Colonic mucosa (tissue), 4 donors: ENCODE measurements at regions not wholly inside any gene's neighbourhood (a gene's known extent, or its start where the extent isn't known, plus 50 kb on each side); places are given as distances from the start of the nearest gene placed in this dataset.
"Not testable (repeated sequence)": the region's sequence is repeated elsewhere in the genome, so short reads cannot be mapped to it uniquely, and the experiment has no call there.

Experiments used
- DNase-seq: peaks from one replicate; pipeline ENCODE4 v3.0.0-alpha.2; 2020
- H3K27ac ChIP-seq: fragments of 200-600 bp; one replicate; pipeline ENCODE4 v1.8.0; 2021
- H3K27me3 ChIP-seq: fragments of 200-600 bp; one replicate; pipeline ENCODE4 v1.8.0; 2021
- H3K36me3 ChIP-seq: fragments of 200-600 bp; one replicate; pipeline ENCODE4 v1.8.0; 2021
- H3K4me1 ChIP-seq: fragments of 200-600 bp; one replicate; pipeline ENCODE4 v1.8.0; 2021; ENCODE audit warnings: mild to moderate bottlenecking
- H3K4me3 ChIP-seq: fragments of 200-600 bp; one replicate; pipeline ENCODE4 v1.8.0; 2021
- H3K9ac ChIP-seq, 2 donors: one replicate each; pipeline ENCODE4 v1.7.0; 2013; ENCODE audit warnings: control low read depth in 2 of 2, low read depth in 2 of 2, low read length in 2 of 2
- H3K9me3 ChIP-seq: fragments of 200-600 bp; one replicate; pipeline ENCODE4 v1.8.0; 2021
- CTCF ChIP-seq: fragments of 200-600 bp; IDR thresholded peaks from one replicate; pipeline ENCODE4 v1.8.0; 2022; ENCODE audit warnings: antibody characterized with exemption, mild to moderate bottlenecking
- intact Hi-C: fragments of 100-400 bp; cut with DNase I; formaldehyde crosslinking; loops from one replicate; pipeline ENCODE4 v1.14.1; 2022
- donor health status: healthy.
- donor health status: DM: no; HTN: no; CAD: no.
- donor health status: DM: no; HTN: no; CAD: no.

DNA sequence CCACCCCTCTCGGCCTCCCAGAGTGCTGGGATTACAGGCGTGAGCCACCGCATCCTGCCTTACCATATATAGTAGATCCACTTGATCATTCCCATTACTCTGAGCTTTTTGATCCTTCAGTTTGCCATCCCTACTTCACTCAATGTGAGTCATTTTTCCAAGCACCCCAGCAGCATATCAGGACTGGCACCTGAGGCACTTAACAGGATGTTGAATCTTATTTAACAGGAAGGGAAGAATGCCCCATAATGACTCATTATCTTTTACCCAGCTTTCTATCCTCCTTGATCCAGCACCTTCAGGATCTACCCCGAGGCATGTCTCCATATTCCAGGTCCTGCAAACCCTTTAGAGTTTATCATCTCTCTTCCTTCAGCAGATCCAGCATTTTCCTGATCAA lies 84.9 kb upstream of the CMKLR1 start:
- intact Hi-C loops = no loop called here
- no peak overlapping the region for H3K4me3 ChIP-seq
- H3K27ac ChIP-seq = no peak overlapping the region
- H3K36me3 ChIP-seq = no peaks in the 10 kb centered on the region
- no peak overlapping the region for H3K9ac ChIP-seq
- DNase-seq = no peak
- H3K9me3 ChIP-seq = no peaks in the 10 kb centered on the region
- no peaks in the 10 kb centered on the region for H3K27me3 ChIP-seq
- no peaks in the 10 kb centered on the region for H3K4me1 ChIP-seq
- no peak for TF ChIP-seq CTCF

- intact Hi-C loops = no loop called here
- no peaks in the 10 kb centered on the region for H3K36me3 ChIP-seq
Observed at GRCh38 chr12:108423486-108423885, 84.4 kb upstream of the CMKLR1 start.

DNA sequence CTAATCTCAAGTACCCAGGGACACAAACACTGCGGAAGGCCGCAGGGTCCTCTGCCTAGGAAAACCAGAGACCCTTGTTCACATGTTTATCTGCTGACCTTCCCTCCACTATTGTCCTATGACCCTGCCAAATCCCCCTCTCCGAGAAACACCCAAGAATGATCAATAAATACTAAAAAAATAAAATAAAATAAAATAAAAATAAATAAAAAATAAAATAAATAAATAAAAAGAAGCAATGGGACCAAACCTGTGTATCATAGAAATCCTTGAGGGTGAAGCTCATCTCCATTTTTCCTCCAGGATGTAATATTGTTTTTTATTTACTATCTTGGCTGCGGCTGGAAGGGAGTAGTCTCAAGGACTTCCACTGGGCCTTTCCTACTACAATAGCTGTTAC lies 82.0 kb upstream of the CMKLR1 start:
- H3K9ac ChIP-seq, H3K36me3 ChIP-seq, DNase-seq, H3K27ac ChIP-seq, H3K9me3 ChIP-seq, H3K4me1 ChIP-seq, H3K4me3 ChIP-seq, H3K27me3 ChIP-seq, intact Hi-C loops: not testable (repeated sequence)

More at GRCh38 chr12:108423486-108423885, 84.4 kb upstream of the CMKLR1 start:
- no peaks in the 10 kb centered on the region for H3K27me3 ChIP-seq
- no peak for DNase-seq
- no peak overlapping the region for H3K9ac ChIP-seq
- TF ChIP-seq CTCF = no peak
- H3K4me1 ChIP-seq = no peaks in the 10 kb centered on the region
- H3K9me3 ChIP-seq = no peaks in the 10 kb centered on the region
- H3K27ac ChIP-seq = no peak overlapping the region
- H3K4me3 ChIP-seq = no peak overlapping the region

DNA sequence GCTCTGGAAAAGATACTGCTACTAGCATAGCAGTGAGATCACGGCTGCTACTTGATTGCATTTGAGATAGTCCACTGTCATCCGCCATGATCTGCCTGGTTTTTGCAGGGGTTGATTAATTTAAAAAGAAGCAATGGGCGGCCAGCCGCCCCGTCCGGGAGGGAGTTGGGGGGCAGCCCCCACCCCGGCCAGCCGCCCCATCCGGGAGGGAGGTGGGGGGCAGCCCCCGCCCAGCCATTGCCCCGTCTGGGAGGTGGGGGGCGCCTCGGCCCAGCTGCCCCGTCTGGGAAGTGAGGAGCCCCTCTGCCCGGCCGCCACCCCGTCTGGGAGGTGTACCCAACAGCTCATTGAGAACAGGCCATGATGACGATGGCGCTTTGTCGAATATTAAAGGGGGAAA lies 81.3 kb upstream of the CMKLR1 start:
- H3K9me3 ChIP-seq, H3K4me1 ChIP-seq, H3K27me3 ChIP-seq, intact Hi-C loops, H3K36me3 ChIP-seq, DNase-seq, H3K9ac ChIP-seq, H3K27ac ChIP-seq, H3K4me3 ChIP-seq: not testable (repeated sequence)

DNA sequence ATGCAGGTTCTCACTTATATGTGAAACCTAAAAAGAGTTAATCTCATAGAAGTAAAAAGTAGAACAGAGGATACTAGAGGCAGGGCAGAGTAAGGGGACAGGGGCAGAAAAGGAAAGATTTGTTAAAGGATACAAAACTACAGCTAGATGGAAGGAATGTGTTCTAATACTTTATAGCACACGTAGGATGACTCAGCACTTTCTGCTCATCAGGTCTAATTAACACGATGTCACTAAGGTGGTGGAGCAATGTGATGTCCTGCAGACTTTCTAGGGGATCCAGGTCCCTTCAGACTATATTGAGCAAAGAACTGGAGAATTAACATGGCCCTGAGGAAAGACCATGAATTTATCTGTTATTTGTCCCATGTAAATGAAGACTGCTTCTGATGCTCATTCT lies 80.8 kb upstream of the CMKLR1 start:
- no peak overlapping the region for H3K4me3 ChIP-seq
- H3K27ac ChIP-seq = no peak overlapping the region
- no peak overlapping the region for H3K9ac ChIP-seq
- DNase-seq = no peak
- intact Hi-C loops = no loop called here
- H3K9me3 ChIP-seq = no peaks in the 10 kb centered on the region
- no peak for TF ChIP-seq CTCF
- no peaks in the 10 kb centered on the region for H3K36me3 ChIP-seq
- no peaks in the 10 kb centered on the region for H3K27me3 ChIP-seq
- no peaks in the 10 kb centered on the region for H3K4me1 ChIP-seq

- Histone ChIP-seq H3K4me3 (no peak overlapping the region), H3K9me3 (no peaks in the 10 kb centered on the region), H3K4me1 (no peaks in the 10 kb centered on the region), H3K36me3 (no peaks in the 10 kb centered on the region), H3K9ac (no peak overlapping the region), H3K27me3 (no peaks in the 10 kb centered on the region), H3K27ac (no peak overlapping the region)
- intact Hi-C loops = no loop called here
- no peak for TF ChIP-seq CTCF
- DNase-seq = no peak
Observed at GRCh38 chr12:108418164-108418890, 79.2 kb upstream of the CMKLR1 start.
